ENCODE measurements at regions not wholly inside any gene's neighbourhood (a gene's known extent, or its start where the extent isn't known, plus 50 kb on each side); places are given as distances from the start of the nearest gene placed in this dataset.
A peak's percentile ranks its signal among the peaks of the same experiment; 100 is the strongest.
"Not testable (repeated sequence)": the region's sequence is repeated elsewhere in the genome, so short reads cannot be mapped to it uniquely, and the experiment has no call there.

GRCh38 chr7:67364441-67365017 is 367.9 kb downstream of the TYW1 start:
- ATAC-seq = peak in 1 of 4 donors; percentile 14
- Histone ChIP-seq H3K36me3 (no peaks in the 10 kb centered on the region), H3K27me3 (no peaks in the 10 kb centered on the region), H3K9me3 (no peaks in the 10 kb centered on the region), H3K27ac (no peak overlapping the region), H3K4me3 (peak overlapping the region in 1 of 4 donors; percentile 7), H3K4me1 (no peaks in the 10 kb centered on the region)
- no peak for FAIRE-seq
- WGBS, 2 donors = 62% methylated on average over 40 to 60 of the region's 60 CpGs
- TF ChIP-seq CTCF (IDR thresholded peaks at IDR 0.05) = no peak
- intact Hi-C loops (cut with DNase I) = no loop called here
- DNase-seq = peak in 1 of 6 donors; percentile 57

GRCh38 chr7:67371429-67372305 is 375.0 kb downstream of the TYW1 start:
- ATAC-seq = peak; percentile 80 to 98 (median 96)
- WGBS, 2 donors = 28 to 30% methylated on average over 18 of the region's 18 CpGs
- Histone ChIP-seq H3K9me3 (no peaks in the 10 kb centered on the region), H3K4me1 (no peaks in the 10 kb centered on the region), H3K27me3 (peaks cover 0 to 16% (median 2%) of the 10 kb centered on the region in 4 donors), H3K4me3 (no peak overlapping the region), H3K36me3 (no peaks in the 10 kb centered on the region), H3K27ac (no peak overlapping the region)
- no peak for FAIRE-seq
- peak; percentile 74 to 84 (median 78) for TF ChIP-seq CTCF (IDR thresholded peaks at IDR 0.05)
- peak in 5 of 6 donors; percentile 38 to 67 (median 46) for DNase-seq
- intact Hi-C loops (cut with DNase I) = no loop called here

GRCh38 chr7:67373389-67373788 is 376.8 kb downstream of the TYW1 start:
- H3K4me3 ChIP-seq; ATAC-seq; H3K36me3 ChIP-seq; H3K27ac ChIP-seq; FAIRE-seq; H3K4me1 ChIP-seq; H3K9me3 ChIP-seq; DNase-seq; intact Hi-C loops (cut with DNase I): not testable (repeated sequence)
- peaks cover 0 to 16% (median 2%) of the 10 kb centered on the region in 4 donors for H3K27me3 ChIP-seq
- WGBS, 2 donors = 50 to 56% methylated on average over 3 of the region's 3 CpGs

- Histone ChIP-seq H3K36me3 (no peaks in the 10 kb centered on the region), H3K4me1 (no peaks in the 10 kb centered on the region), H3K9me3 (no peaks in the 10 kb centered on the region), H3K27ac (no peak overlapping the region), H3K27me3 (peaks cover 0 to 9% (median 2%) of the 10 kb centered on the region in 4 donors), H3K4me3 (no peak overlapping the region)
- ATAC-seq (no peak), FAIRE-seq (no peak), DNase-seq (no peak)
- 77 to 80% methylated on average over 5 of the region's 5 CpGs for WGBS, 2 donors
- TF ChIP-seq CTCF (IDR thresholded peaks at IDR 0.05) = no peak
- intact Hi-C loops (cut with DNase I) = no loop called here
Observed at GRCh38 chr7:67375427-67375826, 378.8 kb downstream of the TYW1 start.

GRCh38 chr7:67377939-67378862 is 381.6 kb downstream of the TYW1 start:
- no peak overlapping the region for H3K4me3 ChIP-seq
- no peaks in the 10 kb centered on the region for H3K9me3 ChIP-seq
- H3K27me3 ChIP-seq = no peaks in the 10 kb centered on the region
- 35 to 39% methylated on average over 16 of the region's 16 CpGs for WGBS, 2 donors
- no peaks in the 10 kb centered on the region for H3K4me1 ChIP-seq
- ATAC-seq (peak; percentile 58 to 92 (median 88)), FAIRE-seq (no peak), DNase-seq (peak; percentile 41 to 84 (median 66))
- TF ChIP-seq CTCF (IDR thresholded peaks at IDR 0.05) = peak; percentile 72 to 80 (median 79)
- H3K27ac ChIP-seq = no peak overlapping the region
- intact Hi-C loops (cut with DNase I) = no loop called here
- no peaks in the 10 kb centered on the region for H3K36me3 ChIP-seq

Data from pancreas (tissue), 10 donors.